Nephron (organoid): ENCODE measurements at regions not wholly inside any gene's neighbourhood (a gene's known extent, or its start where the extent isn't known, plus 50 kb on each side); places are given as distances from the start of the nearest gene placed in this dataset.

ENCODE experiments used
- H3K27ac Mint-ChIP-seq, 3 experiments: 2 replicates each; pipeline ENCODE4 v1.8.0; 2020; ENCODE audit warnings: mixed read lengths in 3 of 3, mild to moderate bottlenecking in 2 of 3, moderate library complexity in 1 of 3
- H3K27me3 Mint-ChIP-seq: 2 replicates; pipeline ENCODE4 v1.8.0; 2021; ENCODE audit warnings: low read depth, mild to moderate bottlenecking, moderate library complexity, mixed read lengths
- H3K36me3 Mint-ChIP-seq: 2 replicates; pipeline ENCODE4 v1.8.0; 2020; ENCODE audit warnings: low read depth, mixed read lengths
- H3K4me1 Mint-ChIP-seq: 2 replicates; pipeline ENCODE4 v1.8.0; 2020; ENCODE audit warnings: mixed read lengths
- H3K4me3 Mint-ChIP-seq, 3 experiments: 2 replicates each; pipeline ENCODE4 v1.8.0; 2020; ENCODE audit warnings: mild to moderate bottlenecking in 3 of 3, mixed read lengths in 3 of 3, moderate library complexity in 2 of 3
- H3K9me3 Mint-ChIP-seq: 2 replicates; pipeline ENCODE4 v1.8.0; 2020; ENCODE audit warnings: mixed read lengths
- TF ChIP-seq, protein P1 (sequence below), 3 experiments: fragments of 200-600 bp; sonication (generic); IDR thresholded peaks; one replicate each; pipeline ENCODE4 v1.5.0; 2021; ENCODE audit warnings: antibody characterized with exemption in 3 of 3; ENCODE audit not compliant: unreplicated experiment in 3 of 3

DNA sequence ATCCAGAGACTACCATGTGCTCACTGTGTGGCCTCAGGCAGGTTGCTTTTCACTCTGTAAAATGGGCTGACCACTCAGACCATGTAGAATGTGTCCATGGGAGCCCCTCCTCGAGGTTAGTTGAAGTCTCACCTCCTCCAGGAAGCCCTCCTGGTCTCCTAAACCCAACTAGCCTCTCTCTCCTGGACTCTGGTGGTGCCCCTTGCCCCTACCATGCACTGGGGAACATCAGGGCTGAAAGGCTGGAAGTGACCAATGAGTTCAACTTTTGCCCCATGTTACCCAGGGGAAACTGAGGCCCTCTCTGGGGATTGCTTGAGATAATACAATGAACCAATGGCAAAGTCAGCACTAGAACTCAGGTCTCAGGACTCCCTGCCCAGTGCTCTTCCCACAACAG, 69.2 kb upstream of the SLC6A6 start:
- Mint-ChIP-seq H3K9me3 (peaks cover 6% of the 10 kb centered on the region), H3K4me3 (no peak overlapping the region), H3K36me3 (no peaks in the 10 kb centered on the region), H3K4me1 (peaks cover 14% of the 10 kb centered on the region), H3K27ac (no peak overlapping the region), H3K27me3 (peaks cover 47% of the 10 kb centered on the region)
- TF ChIP-seq, protein P1, sequence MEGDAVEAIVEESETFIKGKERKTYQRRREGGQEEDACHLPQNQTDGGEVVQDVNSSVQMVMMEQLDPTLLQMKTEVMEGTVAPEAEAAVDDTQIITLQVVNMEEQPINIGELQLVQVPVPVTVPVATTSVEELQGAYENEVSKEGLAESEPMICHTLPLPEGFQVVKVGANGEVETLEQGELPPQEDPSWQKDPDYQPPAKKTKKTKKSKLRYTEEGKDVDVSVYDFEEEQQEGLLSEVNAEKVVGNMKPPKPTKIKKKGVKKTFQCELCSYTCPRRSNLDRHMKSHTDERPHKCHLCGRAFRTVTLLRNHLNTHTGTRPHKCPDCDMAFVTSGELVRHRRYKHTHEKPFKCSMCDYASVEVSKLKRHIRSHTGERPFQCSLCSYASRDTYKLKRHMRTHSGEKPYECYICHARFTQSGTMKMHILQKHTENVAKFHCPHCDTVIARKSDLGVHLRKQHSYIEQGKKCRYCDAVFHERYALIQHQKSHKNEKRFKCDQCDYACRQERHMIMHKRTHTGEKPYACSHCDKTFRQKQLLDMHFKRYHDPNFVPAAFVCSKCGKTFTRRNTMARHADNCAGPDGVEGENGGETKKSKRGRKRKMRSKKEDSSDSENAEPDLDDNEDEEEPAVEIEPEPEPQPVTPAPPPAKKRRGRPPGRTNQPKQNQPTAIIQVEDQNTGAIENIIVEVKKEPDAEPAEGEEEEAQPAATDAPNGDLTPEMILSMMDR (IDR thresholded peaks at IDR 0.05; ENCODE audit: unreplicated experiment in 3 of 3): no peak

DNA sequence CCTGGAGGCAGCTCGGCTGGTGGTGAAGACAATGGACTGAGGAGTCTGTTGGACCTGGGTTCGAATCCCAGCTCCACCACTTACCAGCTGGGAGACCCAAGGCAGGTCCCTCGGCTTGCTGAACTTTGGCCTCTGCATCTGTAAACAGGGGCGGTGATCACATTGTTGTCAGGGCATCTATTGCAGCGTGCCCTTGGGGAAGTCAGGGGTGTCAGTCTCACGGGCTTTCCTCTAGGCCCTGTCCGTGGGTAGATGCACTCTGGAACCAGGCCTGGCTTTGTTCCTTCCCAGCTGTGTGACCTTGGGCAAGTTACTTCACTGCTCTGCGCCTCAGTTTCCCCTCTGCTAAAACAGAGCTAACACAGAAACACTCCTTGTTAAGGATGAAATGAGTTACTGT, 68.8 kb upstream of the SLC6A6 start:
- H3K27ac Mint-ChIP-seq: no peak overlapping the region
- peaks cover 14% of the 10 kb centered on the region for H3K4me1 Mint-ChIP-seq
- TF ChIP-seq, protein P1 (IDR thresholded peaks at IDR 0.05; ENCODE audit: unreplicated experiment in 3 of 3): no peak
- H3K4me3 Mint-ChIP-seq: no peak overlapping the region
- H3K36me3 Mint-ChIP-seq: no peaks in the 10 kb centered on the region
- peaks cover 47% of the 10 kb centered on the region for H3K27me3 Mint-ChIP-seq
- H3K9me3 Mint-ChIP-seq: peaks cover 8% of the 10 kb centered on the region

DNA sequence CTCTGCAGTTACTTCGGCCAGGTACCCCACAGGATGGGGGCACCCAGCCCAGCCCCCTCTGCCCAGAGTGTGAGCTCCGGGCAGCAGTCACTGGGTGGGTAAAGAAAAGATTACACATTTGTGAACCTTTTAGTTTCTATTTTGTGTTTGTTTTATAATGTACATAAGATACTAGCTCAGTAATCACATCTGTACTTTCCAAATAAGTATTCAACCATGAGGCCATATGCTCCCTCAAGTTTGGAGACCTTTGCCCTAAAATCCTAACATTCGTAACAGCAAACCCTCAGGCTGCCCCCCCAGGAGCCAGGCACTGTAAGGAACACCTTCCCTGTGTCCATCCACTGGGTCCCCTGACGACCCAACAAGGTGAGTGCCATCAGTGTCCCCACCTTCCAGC, 68.3 kb upstream of the SLC6A6 start:
- H3K4me1 Mint-ChIP-seq: peaks cover 14% of the 10 kb centered on the region
- peaks cover 8% of the 10 kb centered on the region for H3K9me3 Mint-ChIP-seq
- TF ChIP-seq, protein P1 (IDR thresholded peaks at IDR 0.05; ENCODE audit: unreplicated experiment in 3 of 3): no peak
- no peaks in the 10 kb centered on the region for H3K36me3 Mint-ChIP-seq
- H3K4me3 Mint-ChIP-seq: no peak overlapping the region
- H3K27ac Mint-ChIP-seq: no peak overlapping the region
- H3K27me3 Mint-ChIP-seq: peaks cover 51% of the 10 kb centered on the region

DNA sequence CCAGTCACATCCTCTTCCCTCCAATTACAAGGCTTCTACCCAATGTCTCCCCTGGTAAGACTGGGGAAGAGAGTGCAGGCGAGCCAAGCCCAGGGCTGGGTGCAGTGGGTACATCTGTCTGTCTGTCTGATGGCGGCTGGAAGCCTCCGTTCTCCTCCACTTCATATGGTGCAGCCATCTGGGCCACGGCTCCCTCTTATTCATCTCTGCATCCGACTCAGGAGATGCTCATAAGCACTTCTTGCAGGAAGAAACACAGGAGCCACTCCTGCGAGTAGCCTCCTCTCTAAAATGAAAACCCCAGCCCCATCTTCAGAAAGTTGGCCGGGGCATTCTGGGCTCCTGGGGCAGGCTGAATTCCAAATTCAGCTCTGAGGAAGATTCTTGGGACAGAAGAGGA, 67.5 kb upstream of the SLC6A6 start:
- H3K4me1 Mint-ChIP-seq: peaks cover 9% of the 10 kb centered on the region
- H3K27me3 Mint-ChIP-seq: peaks cover 58% of the 10 kb centered on the region
- TF ChIP-seq, protein P1 (IDR thresholded peaks at IDR 0.05; ENCODE audit: unreplicated experiment in 3 of 3): no peak
- no peak overlapping the region for H3K27ac Mint-ChIP-seq
- H3K4me3 Mint-ChIP-seq: no peak overlapping the region
- no peaks in the 10 kb centered on the region for H3K36me3 Mint-ChIP-seq
- H3K9me3 Mint-ChIP-seq: peaks cover 7% of the 10 kb centered on the region

DNA sequence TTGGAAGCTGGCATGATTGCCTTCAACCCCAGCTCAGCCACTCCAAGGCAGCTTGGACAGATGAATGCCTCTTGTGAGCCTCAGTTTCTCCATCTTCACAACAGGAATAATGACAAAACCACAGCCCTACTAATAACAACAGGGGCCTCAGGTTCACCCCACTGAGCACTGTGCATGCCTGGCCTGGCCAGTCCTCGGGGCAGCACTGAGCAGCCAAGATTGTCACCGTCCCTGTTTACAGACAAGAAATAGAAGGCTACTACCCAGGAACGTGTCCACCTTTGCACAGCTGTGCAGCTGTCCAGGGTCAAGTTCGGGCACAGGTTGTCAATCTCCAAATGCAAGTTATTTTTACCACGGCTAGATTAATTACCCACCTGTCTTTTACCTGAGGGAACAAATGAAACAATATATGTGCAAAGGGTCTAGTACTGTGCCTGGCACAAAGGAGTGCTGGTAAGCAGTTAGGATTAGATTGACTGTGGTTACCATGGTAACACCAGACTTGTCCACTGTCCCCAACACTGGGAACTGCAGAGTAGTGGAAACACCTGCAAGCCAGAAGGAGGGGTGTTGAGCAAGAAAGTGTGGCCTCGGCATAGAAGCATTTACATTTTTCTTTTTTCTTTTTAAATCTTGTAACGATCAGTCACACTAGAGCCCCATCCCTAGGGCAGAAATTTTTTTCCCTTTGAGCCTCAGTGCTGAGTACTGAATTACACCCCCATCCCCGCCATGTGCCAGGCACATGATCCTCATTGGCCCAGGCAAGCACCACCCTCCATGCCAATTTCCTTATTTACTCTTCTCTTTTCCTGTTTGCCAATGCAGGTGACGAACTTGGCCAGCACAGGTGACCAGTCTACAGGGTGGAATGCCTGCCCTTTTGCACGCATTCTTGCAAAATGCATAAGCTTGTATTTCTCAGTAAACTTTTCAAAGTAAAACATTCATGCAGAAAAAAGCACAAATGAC, 66.3 kb upstream of the SLC6A6 start:
- TF ChIP-seq, protein P1 (IDR thresholded peaks at IDR 0.05; ENCODE audit: unreplicated experiment in 3 of 3): no peak
- H3K27me3 Mint-ChIP-seq: peaks cover 55% of the 10 kb centered on the region
- no peaks in the 10 kb centered on the region for H3K36me3 Mint-ChIP-seq

More for the DNA sequence above, 66.3 kb upstream of the SLC6A6 start:
- no peak overlapping the region for H3K27ac Mint-ChIP-seq
- no peak overlapping the region for H3K4me3 Mint-ChIP-seq
- peaks cover 9% of the 10 kb centered on the region for H3K4me1 Mint-ChIP-seq
- peaks cover 3% of the 10 kb centered on the region for H3K9me3 Mint-ChIP-seq
